NCI-H510A (cell line): ENCODE measurements at regions not wholly inside any gene's neighbourhood (a gene's known extent, or its start where the extent isn't known, plus 50 kb on each side); places are given as distances from the start of the nearest gene placed in this dataset.

Experiments
- DNase-seq: peaks from one replicate; lab custom pipeline; 2025; lab: John Stamatoyannopoulos, UW

DNA sequence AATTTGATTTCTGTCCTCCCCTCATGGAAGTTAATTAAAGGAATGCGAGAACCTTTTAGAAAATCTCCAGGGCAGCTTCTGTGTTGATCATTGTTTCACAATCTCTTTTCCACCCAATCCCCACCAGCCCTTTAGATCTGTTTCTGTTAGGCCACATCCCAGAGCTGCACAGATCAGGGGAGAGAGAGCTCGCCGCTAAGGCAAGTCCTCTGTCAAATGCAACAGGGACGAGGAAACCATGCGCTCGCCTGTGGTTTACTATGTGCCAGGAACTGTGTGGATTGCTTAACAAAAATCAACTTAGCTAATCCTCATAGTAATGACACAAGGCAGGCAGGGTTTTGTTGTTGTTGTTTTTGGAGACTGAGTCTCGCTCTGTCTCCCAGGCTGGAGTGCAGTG is 115.4 kb downstream of the SALL1 start:
- DNase-seq, result no peak

DNA sequence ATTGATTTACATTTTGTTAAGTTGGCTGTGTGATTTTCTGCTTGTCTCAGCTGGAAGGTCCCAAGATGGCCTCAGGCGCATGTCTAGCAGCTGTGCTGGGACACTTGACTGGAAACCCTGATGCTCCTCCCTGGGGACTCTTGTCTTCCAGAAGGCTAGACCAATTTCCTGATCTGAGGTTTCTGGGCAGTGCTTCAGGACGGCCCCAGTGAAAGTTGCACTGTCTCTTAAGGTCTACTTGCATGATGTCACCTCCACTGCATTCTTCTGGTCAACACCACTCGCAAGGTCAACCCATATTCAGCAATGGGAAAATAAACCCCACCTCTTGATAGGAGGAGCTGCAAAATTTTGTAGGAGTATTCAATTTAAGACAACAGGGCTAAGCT is 116.0 kb downstream of the SALL1 start:
- DNase-seq, result no peak

DNA sequence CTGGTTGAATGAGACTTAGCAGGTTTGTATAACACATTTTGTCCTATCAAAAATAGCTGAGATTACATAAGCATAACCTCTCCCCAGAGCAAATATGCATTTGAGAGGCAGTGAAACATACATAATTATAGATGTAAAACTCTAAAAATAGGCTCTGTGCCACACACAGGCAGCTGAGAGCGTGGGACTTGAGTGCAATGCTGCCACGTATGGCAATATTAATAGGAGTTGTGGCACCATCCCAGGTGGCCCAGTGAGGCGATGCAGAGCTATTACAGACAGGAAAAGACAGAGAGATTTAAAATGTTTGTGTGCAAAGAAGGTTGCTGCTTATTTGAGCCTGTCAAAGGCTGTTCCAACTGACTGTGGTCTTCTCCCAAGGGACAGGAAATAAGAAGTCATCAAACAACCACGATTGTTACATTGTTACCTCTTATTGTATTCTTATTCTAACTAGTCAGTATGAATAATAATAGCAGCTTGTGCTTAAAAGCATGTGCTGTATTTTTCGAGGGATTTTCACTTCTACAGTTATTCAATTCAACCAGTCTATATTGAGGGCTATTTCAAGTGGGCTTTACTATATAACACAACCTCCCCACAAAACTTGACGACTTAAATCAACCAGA is 116.5 kb downstream of the SALL1 start:
- no peak for DNase-seq

DNA sequence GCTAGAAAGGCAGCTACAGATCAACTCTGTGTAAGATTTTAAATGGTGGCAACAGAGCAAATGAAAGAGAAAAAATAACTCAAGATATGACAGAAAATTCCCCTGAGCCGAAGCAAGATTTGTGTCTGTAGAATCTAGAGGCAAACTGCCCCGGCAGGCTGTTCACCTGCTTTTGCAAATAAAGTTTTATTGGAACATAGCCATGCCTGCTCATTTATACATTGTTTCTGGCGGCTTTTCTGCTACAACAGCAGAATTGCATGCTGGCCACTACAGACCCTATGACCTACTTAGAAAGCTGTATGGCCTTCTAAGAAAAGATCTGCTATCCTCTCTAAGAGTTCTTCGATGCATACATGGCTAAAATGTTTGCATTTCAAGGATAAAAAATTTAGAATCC is 119.5 kb downstream of the SALL1 start:
- no peak for DNase-seq

DNA sequence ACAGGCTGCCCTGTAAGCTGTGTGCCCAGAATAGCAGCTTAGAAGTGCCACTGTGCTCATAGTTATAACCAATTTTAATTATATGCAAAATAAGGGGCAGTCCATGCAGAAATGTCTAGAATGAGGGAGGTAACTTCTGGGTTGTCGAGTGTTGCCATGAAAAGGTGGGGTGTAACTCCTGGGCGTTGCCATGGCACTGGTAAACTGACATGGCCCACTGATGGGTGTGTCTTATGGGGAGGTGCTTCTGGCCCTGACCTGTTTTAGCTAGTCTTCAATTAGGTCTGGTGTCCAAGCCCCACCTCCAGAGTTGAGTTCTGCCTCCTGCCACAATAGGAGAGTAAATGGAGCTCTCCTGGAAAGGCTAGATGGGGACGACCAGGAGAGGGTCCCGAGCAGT is 120.6 kb downstream of the SALL1 start:
- no peak for DNase-seq

DNA sequence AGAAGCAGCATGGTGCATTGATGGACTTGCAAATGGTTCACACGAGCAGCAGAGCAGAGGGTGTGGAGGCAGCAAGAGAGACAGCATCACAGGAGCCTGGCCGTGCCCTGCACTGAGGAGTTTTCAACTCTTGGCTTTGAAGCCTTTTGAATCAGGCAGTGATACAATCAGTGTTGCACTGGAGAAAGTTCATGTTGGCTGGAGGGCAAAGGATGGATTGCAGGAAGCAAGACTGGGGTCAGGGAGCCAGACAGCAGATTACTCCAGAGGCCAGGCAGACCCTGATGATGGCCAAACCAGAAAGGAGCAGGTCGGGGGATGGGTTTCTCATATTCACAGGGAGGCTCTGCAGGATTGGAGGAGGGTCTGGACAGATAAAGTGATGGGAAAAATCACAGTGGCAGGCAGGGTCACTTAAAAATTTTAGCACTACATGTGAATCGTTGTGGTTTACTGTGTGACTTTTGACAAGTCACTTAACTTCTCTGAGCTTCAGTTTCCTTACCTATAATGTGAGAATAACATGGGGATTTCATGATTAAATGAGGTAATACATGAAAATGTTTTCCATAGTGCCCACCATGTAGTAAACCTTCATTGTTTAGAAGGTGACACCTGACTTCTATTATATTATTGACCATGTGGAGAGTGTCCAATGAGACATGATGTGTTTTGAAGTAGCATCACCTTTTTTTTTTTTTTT is 125.3 kb downstream of the SALL1 start:
- DNase-seq, result no peak

DNA sequence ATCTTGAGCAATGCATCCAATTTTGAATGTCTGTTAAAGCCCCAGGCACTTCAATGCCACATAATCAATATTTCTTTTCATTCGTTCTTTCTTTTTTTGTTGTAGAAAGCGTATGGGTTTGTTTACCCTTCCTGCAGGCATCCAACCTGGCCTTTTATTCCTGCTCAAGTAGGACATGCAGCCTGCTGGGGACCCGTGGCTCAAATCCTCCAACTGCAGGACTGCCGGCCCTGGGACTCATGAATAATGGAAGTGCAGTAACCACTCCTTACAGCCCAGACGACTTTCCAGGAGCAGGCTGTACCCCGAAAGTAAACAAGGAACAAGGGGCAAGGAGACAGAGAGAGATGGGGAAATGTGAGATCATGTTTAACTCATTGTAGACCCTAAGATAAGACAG is 126.4 kb downstream of the SALL1 start:
- no peak for DNase-seq

DNA sequence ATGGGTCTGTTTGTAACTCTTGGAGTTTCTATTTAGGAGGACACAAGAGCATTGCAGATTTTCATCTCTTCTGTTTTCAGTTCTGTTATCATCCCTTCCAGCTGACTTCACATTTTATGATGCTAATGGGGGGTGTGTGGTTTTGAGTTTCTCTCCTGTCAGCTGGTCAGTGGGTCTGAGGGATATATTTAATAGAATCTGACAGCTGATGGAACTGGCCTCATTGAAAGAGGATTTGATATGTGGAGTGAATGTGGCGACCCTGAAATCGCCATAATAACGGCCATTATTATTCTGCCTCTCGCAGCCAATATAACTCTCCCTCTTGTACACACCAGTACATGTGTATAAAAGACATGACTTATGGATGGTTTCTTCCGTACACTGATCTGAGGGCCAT is 128.1 kb downstream of the SALL1 start:
- no peak for DNase-seq

DNA sequence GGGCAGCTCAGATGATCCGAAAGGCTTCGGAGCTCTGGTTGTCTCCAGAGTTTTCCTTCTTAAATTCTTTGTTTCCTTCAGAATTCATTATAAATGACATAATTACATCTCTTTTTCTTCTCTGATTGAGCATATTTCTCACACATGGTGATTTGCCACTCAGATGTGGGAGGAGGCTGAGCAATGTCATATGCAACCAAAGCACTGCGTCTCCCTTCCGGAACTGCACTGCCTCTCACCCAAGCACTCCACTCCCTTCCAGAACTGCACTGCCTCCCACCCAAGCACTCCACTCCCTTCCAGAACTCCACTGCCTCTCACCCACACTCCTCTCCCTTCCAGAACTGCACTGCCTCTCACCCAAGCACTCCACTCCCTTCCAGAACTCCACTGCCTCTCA is 131.5 kb downstream of the SALL1 start:
- no peak for DNase-seq

DNA sequence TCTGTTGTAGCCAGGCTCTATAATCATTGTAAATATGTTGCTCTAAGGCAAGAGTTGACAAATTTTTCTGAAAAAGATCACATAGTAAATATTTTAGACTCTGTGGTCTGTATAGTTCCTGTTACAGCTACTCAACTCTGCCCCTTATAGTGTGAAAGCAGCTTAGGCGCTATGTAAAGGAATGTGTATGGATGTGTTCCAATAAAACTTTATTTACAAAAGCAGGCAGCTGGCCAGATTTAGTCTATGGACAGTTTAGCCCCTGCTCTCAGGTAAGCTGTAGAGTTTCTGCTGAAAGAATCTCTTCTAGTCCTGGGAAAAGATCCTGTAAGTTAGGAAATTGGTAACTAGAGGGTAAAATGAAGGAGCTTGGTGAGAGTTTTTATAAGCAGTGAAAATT is 133.1 kb downstream of the SALL1 start:
- DNase-seq, result no peak

DNA sequence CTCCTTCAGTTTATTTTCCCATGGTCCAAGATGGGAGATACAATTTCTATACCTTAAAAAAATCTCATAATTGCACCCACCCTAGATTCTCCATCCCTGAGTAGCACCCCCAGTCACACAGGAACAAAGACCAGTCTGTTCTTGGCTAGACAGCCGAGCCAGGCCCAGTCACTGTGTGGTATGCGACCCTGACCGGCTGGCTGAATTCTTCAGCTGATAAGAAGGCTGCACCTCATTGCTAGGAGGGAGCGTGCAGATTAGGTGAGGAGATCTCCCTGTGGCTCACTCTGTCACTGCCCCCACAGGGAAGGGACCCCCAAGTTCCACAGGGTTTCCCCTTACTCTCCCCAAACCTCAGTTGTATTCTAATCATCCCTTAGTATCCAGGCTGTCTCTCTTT is 138.7 kb downstream of the SALL1 start:
- DNase-seq, result no peak

DNA sequence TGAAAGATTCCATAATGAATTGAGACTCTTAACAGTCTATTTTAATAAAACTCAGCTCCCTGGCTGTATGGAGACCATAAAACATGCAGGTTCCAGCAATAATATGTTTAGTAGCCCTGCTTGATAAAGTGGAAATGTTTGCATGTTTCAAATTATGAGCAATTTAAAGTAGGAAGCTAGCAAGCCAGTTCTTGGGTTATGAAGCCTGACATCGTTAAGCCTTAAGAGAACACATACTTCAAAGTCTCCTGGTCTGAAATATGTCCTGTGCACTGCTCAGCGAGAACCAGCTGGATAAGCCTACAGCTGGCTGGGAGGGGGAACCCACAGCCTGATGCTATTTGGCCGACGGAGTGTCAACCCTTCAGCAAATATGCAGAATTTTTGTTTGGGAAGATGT is 140.3 kb downstream of the SALL1 start:
- DNase-seq, result no peak

DNA sequence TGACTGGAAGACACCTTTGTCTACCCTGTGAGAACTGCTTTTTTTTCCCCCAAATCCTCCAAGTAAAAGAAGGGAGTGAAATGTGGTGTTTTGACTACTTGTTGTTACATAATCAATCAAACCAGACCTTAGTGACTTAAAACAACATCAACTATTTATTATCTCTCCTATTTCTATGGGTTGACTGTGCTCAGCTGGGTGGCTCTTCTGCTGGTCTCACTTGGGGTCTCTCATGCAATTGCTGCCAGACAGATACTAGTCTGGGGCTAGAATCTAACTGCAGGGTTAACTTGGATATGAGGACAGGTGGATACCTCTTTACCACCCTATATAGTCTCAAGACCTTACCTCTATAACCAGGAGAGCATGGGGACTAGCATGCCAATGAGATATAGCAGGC is 141.3 kb downstream of the SALL1 start:
- DNase-seq, result no peak

DNA sequence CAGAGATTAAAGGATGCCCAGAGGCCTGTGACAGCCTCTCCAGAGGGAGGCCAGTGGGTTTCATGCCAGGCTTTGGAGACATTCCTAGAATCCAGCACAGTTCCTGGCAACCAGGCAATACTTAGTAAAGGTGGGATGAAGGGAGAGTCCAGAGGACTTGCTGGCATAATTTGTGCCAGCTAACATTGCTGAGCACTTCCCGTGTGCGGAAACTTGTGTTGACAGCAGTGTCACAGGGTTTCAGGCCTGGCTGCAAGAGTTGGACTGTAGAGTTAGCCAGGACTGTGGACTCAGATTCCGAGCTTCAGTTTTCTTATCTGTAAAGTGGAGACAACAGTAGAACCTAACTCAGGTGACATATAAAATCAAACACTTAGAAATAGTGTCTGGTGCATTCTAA is 141.7 kb downstream of the SALL1 start:
- DNase-seq, result no peak

DNA sequence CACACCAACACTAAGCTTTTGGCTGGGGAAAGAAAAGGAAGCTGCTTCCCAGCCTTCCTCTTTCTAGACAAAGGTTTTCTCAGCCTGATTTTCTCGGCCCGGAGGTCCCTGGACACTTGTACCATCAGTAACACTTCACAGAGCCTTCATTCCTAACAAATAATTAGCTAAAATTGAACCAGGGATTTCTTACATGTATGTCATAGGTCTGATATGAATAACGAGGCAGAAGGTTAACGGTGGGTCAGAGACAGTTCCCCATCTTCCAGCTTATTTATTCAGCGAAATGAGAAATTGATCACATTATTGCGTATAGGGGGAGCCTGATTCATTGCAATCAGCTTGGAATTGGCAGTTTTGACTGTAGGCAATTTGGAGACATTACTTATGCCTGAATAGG is 142.5 kb downstream of the SALL1 start:
- DNase-seq, result no peak

DNA sequence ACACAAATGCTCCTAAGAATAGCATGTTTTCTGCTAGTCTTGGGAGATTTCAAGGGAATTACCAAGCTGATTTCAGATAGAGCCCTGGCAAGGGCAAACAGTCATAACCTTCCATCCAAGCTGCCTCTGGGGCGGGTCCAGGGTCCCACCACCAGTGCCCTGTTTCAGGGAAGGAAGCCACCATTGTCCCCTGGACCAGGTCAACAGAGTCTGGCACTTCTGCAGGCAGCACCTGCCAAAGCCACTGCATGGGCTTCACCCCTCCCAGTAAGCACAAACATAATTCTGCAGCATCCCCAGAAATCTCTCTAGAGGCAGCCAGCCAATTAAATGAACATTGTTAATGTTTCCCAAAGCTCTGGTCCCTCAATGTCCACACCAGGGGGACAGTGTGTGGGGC is 143.0 kb downstream of the SALL1 start:
- no peak for DNase-seq

DNA sequence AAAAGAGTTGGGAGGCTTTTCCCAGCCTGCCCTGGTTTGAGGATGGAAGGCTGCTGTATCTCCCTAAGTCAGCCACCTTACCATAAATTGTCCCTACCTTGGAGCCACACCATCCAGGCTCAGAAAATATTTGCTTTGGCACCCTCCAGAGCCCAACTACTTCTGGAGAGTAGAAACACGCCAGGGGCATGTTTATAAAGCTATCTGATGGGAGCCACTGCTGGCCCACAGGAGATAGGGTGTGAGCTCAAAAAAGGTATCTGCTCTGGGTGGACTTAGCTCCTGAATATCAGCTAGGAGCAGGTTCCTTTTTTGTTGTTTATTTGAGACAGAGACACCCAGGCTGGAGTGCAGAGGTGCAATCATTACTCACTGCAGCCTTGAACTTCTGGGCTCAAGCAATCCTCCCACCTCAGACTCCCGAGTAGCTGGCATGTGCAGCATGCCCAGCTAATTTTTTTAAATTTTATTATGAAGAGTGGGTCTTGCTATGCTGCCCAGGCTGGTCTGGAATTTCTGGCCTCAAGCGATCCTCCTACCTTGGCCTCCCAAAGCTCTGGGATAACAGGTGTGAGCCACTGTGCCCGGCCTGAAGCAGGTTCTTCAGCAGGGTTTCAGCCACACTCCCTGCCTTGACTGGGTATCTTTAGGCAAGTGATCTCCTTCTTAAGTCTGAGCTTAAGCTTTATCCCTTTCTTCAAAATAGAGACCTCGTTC is 147.1 kb downstream of the SALL1 start:
- no peak for DNase-seq

DNA sequence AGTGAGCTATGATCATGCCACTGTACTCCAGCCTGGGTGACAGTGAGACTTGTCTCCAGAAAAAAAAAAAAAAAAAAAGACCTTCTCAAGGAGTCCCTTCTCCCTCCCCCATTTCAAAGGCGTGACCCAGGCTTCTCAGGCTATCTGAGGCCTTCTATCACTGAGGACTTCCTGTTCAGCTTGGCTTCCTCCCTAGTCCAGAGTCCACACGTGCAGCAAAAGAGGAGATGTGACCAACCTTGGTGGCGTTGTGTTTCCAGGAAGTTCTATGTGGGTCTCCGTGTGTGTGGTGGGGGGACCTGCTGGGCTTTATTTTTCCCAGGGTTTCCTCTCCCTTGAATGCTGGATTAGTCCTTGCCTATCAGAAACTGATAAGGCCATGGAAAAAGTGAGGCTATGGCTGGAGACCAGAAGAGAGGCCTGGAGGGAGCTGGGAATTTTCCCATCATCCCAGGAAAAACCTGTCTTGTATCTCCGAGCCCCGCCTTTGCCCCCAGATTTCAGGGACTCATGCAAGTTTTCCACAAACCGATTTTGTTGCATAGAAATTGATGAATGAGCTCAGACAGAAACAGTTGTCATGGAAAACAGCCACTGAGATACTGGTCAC is 148.1 kb downstream of the SALL1 start:
- DNase-seq, result no peak

DNA sequence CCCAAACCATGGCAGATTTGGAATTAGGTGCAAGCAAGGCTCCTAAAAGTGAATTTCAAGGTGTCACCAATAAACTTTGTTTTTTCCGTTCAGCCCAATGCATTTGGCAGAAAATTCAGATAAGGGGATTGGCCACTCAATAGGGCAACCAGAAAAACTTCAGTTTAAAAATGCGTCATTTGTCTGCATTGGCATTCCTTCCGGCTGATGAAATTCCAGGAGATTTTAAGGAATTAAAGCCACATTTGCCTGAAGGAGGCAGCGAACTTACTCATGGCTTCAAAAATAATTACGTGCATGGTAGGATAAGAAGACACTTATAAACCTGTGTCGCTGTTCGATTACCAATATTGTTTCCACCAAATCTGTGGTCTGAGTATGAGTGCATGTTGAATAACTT is 151.9 kb downstream of the SALL1 start:
- no peak for DNase-seq

DNA sequence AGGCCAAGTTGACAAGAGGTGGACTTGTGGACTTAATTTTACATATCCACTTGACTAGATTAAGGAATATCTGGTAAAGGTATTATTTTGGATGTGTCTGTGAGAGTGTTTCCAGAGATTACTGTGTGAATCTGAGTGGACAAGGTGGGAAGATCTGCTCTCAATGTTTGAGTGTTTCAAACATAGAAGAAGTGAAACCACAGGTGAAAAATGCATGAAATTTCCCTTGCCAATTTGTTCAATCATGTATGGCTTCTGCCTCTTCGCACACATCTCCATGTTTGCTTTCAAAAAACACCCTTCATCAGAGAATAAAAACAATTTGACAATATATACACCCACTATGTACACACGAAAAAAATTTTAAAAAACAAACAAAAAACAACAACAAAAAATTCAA is 152.7 kb downstream of the SALL1 start:
- DNase-seq, result no peak

DNA sequence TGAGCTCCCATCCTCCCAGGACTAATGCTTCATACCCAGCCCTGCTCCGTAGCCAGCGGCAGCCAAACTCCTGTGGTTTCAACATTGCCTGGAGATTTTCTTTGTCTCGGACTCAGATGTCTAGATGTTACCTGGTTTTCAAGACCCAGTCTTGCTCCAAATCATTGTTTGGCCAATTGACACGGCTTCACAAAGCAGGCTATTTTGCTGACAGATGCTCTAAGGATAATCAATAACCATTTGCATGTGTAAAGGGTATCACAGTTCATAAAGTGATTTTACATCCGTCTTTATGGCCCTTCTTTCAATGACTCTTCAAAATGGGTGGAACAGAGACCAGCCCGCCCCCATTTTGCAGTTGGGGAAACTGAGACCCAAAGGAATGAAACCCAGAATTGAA is 153.4 kb downstream of the SALL1 start:
- no peak for DNase-seq

DNA sequence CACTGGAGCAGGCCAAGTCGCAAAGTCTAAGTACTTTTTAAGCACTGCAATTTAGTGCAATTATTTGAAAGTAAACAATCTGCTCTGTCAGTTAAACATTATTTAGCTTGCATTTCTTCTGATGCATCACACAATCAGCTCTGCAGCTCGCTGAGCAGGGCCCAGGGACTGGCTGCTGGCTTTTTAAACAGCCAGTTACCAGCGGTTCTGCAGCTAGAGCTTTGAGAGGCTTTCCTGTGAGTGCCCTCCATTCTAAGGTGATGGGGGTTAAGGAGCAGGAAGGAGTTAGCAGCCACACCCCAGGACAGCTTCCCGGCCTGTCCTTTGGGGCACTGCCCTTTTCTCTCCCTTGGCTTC is 154.3 kb downstream of the SALL1 start:
- DNase-seq, result no peak

DNA sequence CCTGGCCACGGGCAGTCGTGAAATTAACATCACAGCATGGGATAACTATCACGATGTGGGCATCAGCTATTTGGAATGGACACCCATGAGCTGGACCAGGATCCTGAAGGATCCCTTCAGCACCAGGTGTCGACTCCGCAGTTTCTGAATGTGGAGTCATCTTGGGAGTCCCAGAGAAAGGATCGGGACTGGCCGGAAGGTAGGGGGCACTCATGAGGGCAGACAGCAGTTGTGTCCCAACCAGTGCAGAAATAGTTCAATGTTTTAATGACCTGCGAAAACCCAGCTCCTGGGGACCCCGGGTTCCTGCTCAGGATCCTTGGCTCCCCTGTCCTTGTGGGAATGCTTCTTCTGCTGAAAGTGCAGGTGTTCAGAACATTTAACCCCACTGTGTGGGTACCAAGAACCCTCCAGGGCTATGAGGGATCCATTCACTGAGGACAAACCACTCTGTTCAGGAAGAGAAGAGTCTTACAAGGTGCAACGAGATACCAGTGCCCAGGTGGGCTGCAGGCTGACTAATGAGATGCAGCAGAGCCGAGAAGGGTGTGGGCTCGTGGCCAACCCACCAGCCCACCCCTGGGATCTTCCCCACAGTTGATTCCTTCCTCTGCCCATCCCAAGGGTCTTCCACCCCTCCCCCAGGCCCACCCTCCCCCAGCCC is 154.8 kb downstream of the SALL1 start:
- DNase-seq, result no peak
